SHP77 (cell line): ENCODE measurements at regions not wholly inside any gene's neighbourhood (a gene's known extent, or its start where the extent isn't known, plus 50 kb on each side); places are given as distances from the start of the nearest gene placed in this dataset.
A peak's percentile ranks its signal among the peaks of the same experiment; 100 is the strongest.

Source experiments
- DNase-seq, 2 experiments: peaks; one replicate each; lab custom pipeline; 2025; lab: John Stamatoyannopoulos, UW

- no peak for DNase-seq
Measured at GRCh38 chr1:10897981-10898728, 101.7 kb upstream of the CASZ1 start.

- no peak for DNase-seq
Measured at GRCh38 chr1:10898921-10899320, 102.5 kb upstream of the CASZ1 start.

- no peak for DNase-seq
Measured at GRCh38 chr1:10899490-10900250, 103.2 kb upstream of the CASZ1 start.

GRCh38 chr1:10900251-10900651 lies 103.8 kb upstream of the CASZ1 start:
- DNase-seq = no peak

GRCh38 chr1:10900691-10901090 lies 104.2 kb upstream of the CASZ1 start:
- DNase-seq = no peak

GRCh38 chr1:10901091-10901890 lies 104.8 kb upstream of the CASZ1 start:
- DNase-seq = no peak

GRCh38 chr1:10901891-10902805 lies 105.7 kb upstream of the CASZ1 start:
- DNase-seq = no peak

GRCh38 chr1:10903421-10903820 lies 107.0 kb upstream of the CASZ1 start:
- DNase-seq = no peak

- DNase-seq = peak in 1 of 2 experiments; percentile 34
Measured at GRCh38 chr1:10903821-10904220, 107.4 kb upstream of the CASZ1 start.

GRCh38 chr1:10904396-10905358 lies 107.8 kb upstream of the TARDBP start:
- DNase-seq = no peak

GRCh38 chr1:10905841-10906655 lies 106.4 kb upstream of the TARDBP start:
- DNase-seq = no peak

- no peak for DNase-seq
Measured at GRCh38 chr1:10906866-10907519, 105.5 kb upstream of the TARDBP start.

GRCh38 chr1:10908266-10908665 lies 104.2 kb upstream of the TARDBP start:
- DNase-seq = no peak

GRCh38 chr1:10909697-10910680 lies 102.5 kb upstream of the TARDBP start:
- peak; percentile 31 to 54 for DNase-seq

- DNase-seq = no peak
Measured at GRCh38 chr1:10910681-10911489, 101.6 kb upstream of the TARDBP start.

GRCh38 chr1:10911490-10912166 lies 100.8 kb upstream of the TARDBP start:
- DNase-seq = no peak
